ENCODE measurements at regions not wholly inside any gene's neighbourhood (a gene's known extent, or its start where the extent isn't known, plus 50 kb on each side); places are given as distances from the start of the nearest gene placed in this dataset.

GRCh38 chr2:238565031-238565430 lies 138.3 kb downstream of the ASB1 start:
- no peak for TF ChIP-seq POLR2A (IDR thresholded peaks at IDR 0.05)
- TF ChIP-seq CTCF (IDR thresholded peaks at IDR 0.05) = no peak
- no peaks in the 10 kb centered on the region for H3K27me3 ChIP-seq
- no peaks in the 10 kb centered on the region for H3K4me1 ChIP-seq
- H3K9me3 ChIP-seq = no peaks in the 10 kb centered on the region
- H3K4me3 ChIP-seq = no peak overlapping the region
- intact Hi-C loops (cut with DNase I) = no loop called here
- no peak overlapping the region for H3K27ac ChIP-seq
- DNase-seq = no peak
- ATAC-seq = no peak
- 63% methylated on average over 4 of the region's 6 CpGs for WGBS (ENCODE audit: insufficient coverage, low coverage, low lambda C conversion rate, missing lambda C conversion rate)
- no peaks in the 10 kb centered on the region for H3K36me3 ChIP-seq

GRCh38 chr2:238566001-238566645 lies 139.4 kb downstream of the ASB1 start:
- Histone ChIP-seq H3K36me3 (no peaks in the 10 kb centered on the region), H3K27me3 (no peaks in the 10 kb centered on the region), H3K4me3 (no peak overlapping the region), H3K9me3 (no peaks in the 10 kb centered on the region), H3K4me1 (no peaks in the 10 kb centered on the region), H3K27ac (no peak overlapping the region)
- DNase-seq = no peak
- ATAC-seq = no peak
- no peak for TF ChIP-seq CTCF (IDR thresholded peaks at IDR 0.05)
- no peak for TF ChIP-seq POLR2A (IDR thresholded peaks at IDR 0.05)
- intact Hi-C loops (cut with DNase I) = no loop called here
- WGBS (ENCODE audit: insufficient coverage, low coverage, low lambda C conversion rate, missing lambda C conversion rate) = 78% methylated on average over 10 of the region's 16 CpGs

GRCh38 chr2:238567067-238567855 lies 140.5 kb downstream of the ASB1 start:
- H3K4me3 ChIP-seq = no peak overlapping the region
- no peak for TF ChIP-seq POLR2A (IDR thresholded peaks at IDR 0.05)
- TF ChIP-seq CTCF (IDR thresholded peaks at IDR 0.05) = no peak
- H3K27me3 ChIP-seq = no peaks in the 10 kb centered on the region
- 35% methylated on average over 4 of the region's 22 CpGs for WGBS (ENCODE audit: insufficient coverage, low coverage, low lambda C conversion rate, missing lambda C conversion rate)
- H3K27ac ChIP-seq = no peak overlapping the region
- no peaks in the 10 kb centered on the region for H3K4me1 ChIP-seq
- no peaks in the 10 kb centered on the region for H3K36me3 ChIP-seq
- no peak for ATAC-seq
- no peaks in the 10 kb centered on the region for H3K9me3 ChIP-seq
- intact Hi-C loops (cut with DNase I) = no loop called here
- DNase-seq = no peak

- Histone ChIP-seq H3K4me1 (no peaks in the 10 kb centered on the region), H3K9me3 (no peaks in the 10 kb centered on the region), H3K27ac (no peak overlapping the region), H3K4me3 (no peak overlapping the region), H3K27me3 (no peaks in the 10 kb centered on the region), H3K36me3 (no peaks in the 10 kb centered on the region)
- 70% methylated on average over 2 of the region's 10 CpGs for WGBS (ENCODE audit: insufficient coverage, low coverage, low lambda C conversion rate, missing lambda C conversion rate)
- intact Hi-C loops (cut with DNase I) = no loop called here
- TF ChIP-seq POLR2A (IDR thresholded peaks at IDR 0.05) (no peak), CTCF (IDR thresholded peaks at IDR 0.05) (no peak)
- peak in 1 of 3 donors; percentile 19 for DNase-seq
- no peak for ATAC-seq
Observed at GRCh38 chr2:238567996-238568395, 141.3 kb downstream of the ASB1 start.
